Esophagus squamous epithelium (tissue), 5 donors: ENCODE measurements at regions not wholly inside any gene's neighbourhood (a gene's known extent, or its start where the extent isn't known, plus 50 kb on each side); places are given as distances from the start of the nearest gene placed in this dataset.

ENCODE experiments used
- DNase-seq: peaks from one replicate; lab custom pipeline; 2025; lab: John Stamatoyannopoulos, UW
- H3K27ac ChIP-seq, 4 donors: fragments of 200-600 bp; sonication (generic); one replicate each; pipeline ENCODE4 v1.5.1; 2016 to 2019; ENCODE audit warnings: mild to moderate bottlenecking in 1 of 4
- H3K27me3 ChIP-seq, 4 donors: fragments of 200-600 bp; sonication (generic); 1 replicate in 3 of 4; 2 replicates in 1 of 4; pipeline versions ENCODE4 v1.5.1 to v1.6.0; 2017 to 2021; ENCODE audit warnings: antibody characterized with exemption in 1 of 4
- H3K36me3 ChIP-seq, 3 donors: fragments of 200-600 bp; sonication (generic); one replicate each; pipeline ENCODE4 v1.5.1; 2016 to 2019
- H3K4me1 ChIP-seq, 3 donors: fragments of 200-600 bp; sonication (generic); one replicate each; pipeline ENCODE4 v1.5.1; 2017 to 2019
- H3K4me3 ChIP-seq, 4 donors: fragments of 200-600 bp; sonication (generic); 1 replicate in 3 of 4; 2 replicates in 1 of 4; pipeline ENCODE4 v1.5.1; 2016 to 2019; ENCODE audit warnings: mild to moderate bottlenecking in 2 of 4, moderate library complexity in 1 of 4
- H3K9me3 ChIP-seq, 3 donors: fragments of 200-600 bp; sonication (generic); one replicate each; pipeline ENCODE4 v1.5.1; 2016 to 2019
- CTCF ChIP-seq, 6 experiments: fragments of 450-650 bp in 4 of 6; fragments of 200-600 bp in 2 of 6; sonication (generic) in 2 of 6; IDR thresholded peaks; one replicate each; pipeline ENCODE4 v1.5.1; 2016 to 2019; ENCODE audit warnings: antibody characterized with exemption in 6 of 6, mild to moderate bottlenecking in 4 of 6, moderate library complexity in 4 of 6
- POLR2A ChIP-seq, 4 donors: fragments of 450-650 bp; IDR thresholded peaks; one replicate each; pipeline ENCODE4 v1.6.1; 2017; ENCODE audit warnings: antibody characterized with exemption in 4 of 4, mild to moderate bottlenecking in 4 of 4, moderate library complexity in 3 of 4
- whole genome bisulfite sequencing, 2 donors: methylation state at CpG; one replicate each; pipeline ENCODE4 v1.1.5; 2018; 5-methylcytosine and 5-hydroxymethylcytosine counted together
- intact Hi-C: fragments of 100-400 bp; cut with DNase I; formaldehyde crosslinking; loops from one replicate; pipeline ENCODE4 v1.15.0; 2022
- donor health status: DM: yes; HTN: yes; CAD: no.

GRCh38 chr3:76010252-76010651, 224.9 kb upstream of the ZNF717 start:
- peaks cover 0 to 6% (median 3%) of the 10 kb centered on the region in 3 donors for H3K9me3 ChIP-seq
- intact Hi-C loops, result no loop called here
- WGBS, 2 donors, result 70 to 75% methylated on average over 3 of the region's 3 CpGs

GRCh38 chr3:76011121-76011520, 225.8 kb upstream of the ZNF717 start:
- no peak for TF ChIP-seq POLR2A (IDR thresholded peaks at IDR 0.05)
- no peak for TF ChIP-seq CTCF (IDR thresholded peaks at IDR 0.05)
- intact Hi-C loops, result no loop called here
- Histone ChIP-seq H3K9me3 (peaks cover 0 to 6% (median 3%) of the 10 kb centered on the region in 3 donors), H3K36me3 (no peaks in the 10 kb centered on the region), H3K27me3 (no peaks in the 10 kb centered on the region), H3K4me1 (no peaks in the 10 kb centered on the region), H3K4me3 (no peak overlapping the region), H3K27ac (no peak overlapping the region)
- no peak for DNase-seq
- WGBS, 2 donors, result 82 to 83% methylated on average over 6 of the region's 6 CpGs

More at GRCh38 chr3:76010252-76010651, 224.9 kb upstream of the ZNF717 start:
- Histone ChIP-seq H3K27ac (no peak overlapping the region), H3K4me3 (no peak overlapping the region), H3K36me3 (no peaks in the 10 kb centered on the region), H3K27me3 (no peaks in the 10 kb centered on the region), H3K4me1 (no peaks in the 10 kb centered on the region)
- no peak for DNase-seq
- no peak for TF ChIP-seq CTCF (IDR thresholded peaks at IDR 0.05)
- no peak for TF ChIP-seq POLR2A (IDR thresholded peaks at IDR 0.05)

- peaks cover 0 to 6% (median 3%) of the 10 kb centered on the region in 3 donors for H3K9me3 ChIP-seq
- intact Hi-C loops, result no loop called here
- WGBS, 2 donors, result 89 to 100% methylated on average over 2 of the region's 2 CpGs
- TF ChIP-seq CTCF (IDR thresholded peaks at IDR 0.05) (no peak), POLR2A (IDR thresholded peaks at IDR 0.05) (no peak)
- no peaks in the 10 kb centered on the region for H3K4me1 ChIP-seq
- H3K36me3 ChIP-seq, result no peaks in the 10 kb centered on the region
- DNase-seq, result no peak
- no peak overlapping the region for H3K4me3 ChIP-seq
- no peak overlapping the region for H3K27ac ChIP-seq
- H3K27me3 ChIP-seq, result no peaks in the 10 kb centered on the region
Observed at GRCh38 chr3:76015496-76015895, 230.1 kb upstream of the ZNF717 start.

GRCh38 chr3:76016111-76016510, 230.8 kb upstream of the ZNF717 start:
- no peaks in the 10 kb centered on the region for H3K4me1 ChIP-seq
- no peaks in the 10 kb centered on the region for H3K36me3 ChIP-seq
- TF ChIP-seq CTCF (IDR thresholded peaks at IDR 0.05) (no peak), POLR2A (IDR thresholded peaks at IDR 0.05) (no peak)
- intact Hi-C loops, result no loop called here
- H3K9me3 ChIP-seq, result peaks cover 0 to 6% (median 3%) of the 10 kb centered on the region in 3 donors
- whole genome bisulfite sequencing, 2 donors, result 75 to 83% methylated on average over 6 of the region's 6 CpGs
- no peak overlapping the region for H3K4me3 ChIP-seq
- no peaks in the 10 kb centered on the region for H3K27me3 ChIP-seq
- H3K27ac ChIP-seq, result no peak overlapping the region
- no peak for DNase-seq

GRCh38 chr3:76016769-76017439, 231.6 kb upstream of the ZNF717 start:
- DNase-seq, result no peak
- no peaks in the 10 kb centered on the region for H3K4me1 ChIP-seq
- no peak overlapping the region for H3K27ac ChIP-seq
- H3K4me3 ChIP-seq, result no peak overlapping the region
- intact Hi-C loops, result no loop called here
- no peaks in the 10 kb centered on the region for H3K27me3 ChIP-seq
- peaks cover 0 to 6% (median 3%) of the 10 kb centered on the region in 3 donors for H3K9me3 ChIP-seq
- 47 to 56% methylated on average over 6 of the region's 6 CpGs for WGBS, 2 donors
- H3K36me3 ChIP-seq, result no peaks in the 10 kb centered on the region
- TF ChIP-seq CTCF (IDR thresholded peaks at IDR 0.05) (no peak), POLR2A (IDR thresholded peaks at IDR 0.05) (no peak)
